Erythroblast (primary cell): ENCODE measurements at regions not wholly inside any gene's neighbourhood (a gene's known extent, or its start where the extent isn't known, plus 50 kb on each side); places are given as distances from the start of the nearest gene placed in this dataset.

Source experiments
- GATA1 ChIP-seq: IDR thresholded peaks from 2 replicates; pipeline ENCODE4 v1.6.1; 2011; ENCODE audit warnings: low read depth, mild to moderate bottlenecking, control low read depth, low read length, moderate library complexity
- POLR2A ChIP-seq: IDR thresholded peaks from 2 replicates; pipeline ENCODE4 v1.6.1; 2011; ENCODE audit warnings: mild to moderate bottlenecking, low read length

- TF ChIP-seq POLR2A, result no peak
- no peak for TF ChIP-seq GATA1
Measured at GRCh38 chr1:31515056-31515775, 61.1 kb upstream of the TINAGL1 start.
